ENCODE measurements at regions not wholly inside any gene's neighbourhood (a gene's known extent, or its start where the extent isn't known, plus 50 kb on each side); places are given as distances from the start of the nearest gene placed in this dataset.

DNA sequence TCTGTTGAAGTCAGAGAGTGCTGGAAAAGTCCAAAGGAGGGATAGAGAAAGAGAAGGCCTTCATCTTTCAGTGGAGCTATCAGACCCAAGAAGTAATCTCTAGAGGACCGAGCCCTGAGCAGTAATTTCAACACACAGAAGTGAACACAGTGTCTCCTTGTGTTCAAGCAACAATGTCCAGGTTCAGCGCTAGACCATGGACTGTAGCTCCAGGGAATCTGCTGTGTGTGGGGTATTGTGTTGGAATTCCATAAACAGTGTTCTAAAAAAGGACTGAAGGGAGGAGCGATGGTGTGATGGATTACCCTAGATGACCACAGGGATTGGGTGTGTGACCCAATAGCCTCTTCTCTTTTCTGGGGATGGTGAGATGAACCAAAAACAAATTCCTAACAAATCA is 165.9 kb downstream of the BLID start:
- H3K27ac ChIP-seq (ENCODE audit: low read depth, low read length) = no peak overlapping the region
- H3K79me2 ChIP-seq (ENCODE audit: control insufficient read depth, insufficient read depth, low read length, unreplicated experiment) = no peaks in the 10 kb centered on the region
- H3K4me3 ChIP-seq (ENCODE audit: low read depth, low read length) = no peak overlapping the region
- no peaks in the 10 kb centered on the region for H3K36me3 ChIP-seq (ENCODE audit: insufficient read depth, low read length)
- H3K4me1 ChIP-seq (ENCODE audit: control insufficient read depth, insufficient read depth, low read length, unreplicated experiment) = no peaks in the 10 kb centered on the region
- no peaks in the 10 kb centered on the region for H3K27me3 ChIP-seq (ENCODE audit: insufficient read depth, low read length)
- H2AFZ ChIP-seq (ENCODE audit: low read length, unreplicated experiment) = no peak overlapping the region

DNA sequence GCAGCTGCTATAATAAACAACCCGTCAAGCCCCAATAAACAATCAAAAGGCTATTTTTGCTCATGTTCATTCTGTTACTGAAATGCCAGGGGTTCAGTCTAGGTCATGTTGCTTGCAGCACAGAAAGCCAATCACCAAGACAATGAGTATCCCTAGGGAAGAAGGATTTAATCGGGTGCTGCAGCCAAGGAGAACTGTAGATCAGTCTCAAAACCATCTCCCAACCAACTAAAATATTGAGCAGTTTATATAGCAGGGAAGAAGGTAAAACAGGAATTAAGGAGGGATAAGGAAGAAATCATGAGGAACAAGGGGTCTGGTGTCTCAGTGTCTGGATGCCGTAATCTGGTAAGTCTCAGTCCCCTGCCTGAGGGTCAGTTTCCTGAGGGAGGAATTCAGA is 169.5 kb downstream of the BLID start:
- Histone ChIP-seq H2AFZ (ENCODE audit: low read length, unreplicated experiment) (no peak overlapping the region), H3K27ac (ENCODE audit: low read depth, low read length) (no peak overlapping the region), H3K4me1 (ENCODE audit: control insufficient read depth, insufficient read depth, low read length, unreplicated experiment) (no peaks in the 10 kb centered on the region), H3K27me3 (ENCODE audit: insufficient read depth, low read length) (no peaks in the 10 kb centered on the region), H3K36me3 (ENCODE audit: insufficient read depth, low read length) (no peaks in the 10 kb centered on the region), H3K79me2 (ENCODE audit: control insufficient read depth, insufficient read depth, low read length, unreplicated experiment) (no peaks in the 10 kb centered on the region), H3K4me3 (ENCODE audit: low read depth, low read length) (no peak overlapping the region)

DNA sequence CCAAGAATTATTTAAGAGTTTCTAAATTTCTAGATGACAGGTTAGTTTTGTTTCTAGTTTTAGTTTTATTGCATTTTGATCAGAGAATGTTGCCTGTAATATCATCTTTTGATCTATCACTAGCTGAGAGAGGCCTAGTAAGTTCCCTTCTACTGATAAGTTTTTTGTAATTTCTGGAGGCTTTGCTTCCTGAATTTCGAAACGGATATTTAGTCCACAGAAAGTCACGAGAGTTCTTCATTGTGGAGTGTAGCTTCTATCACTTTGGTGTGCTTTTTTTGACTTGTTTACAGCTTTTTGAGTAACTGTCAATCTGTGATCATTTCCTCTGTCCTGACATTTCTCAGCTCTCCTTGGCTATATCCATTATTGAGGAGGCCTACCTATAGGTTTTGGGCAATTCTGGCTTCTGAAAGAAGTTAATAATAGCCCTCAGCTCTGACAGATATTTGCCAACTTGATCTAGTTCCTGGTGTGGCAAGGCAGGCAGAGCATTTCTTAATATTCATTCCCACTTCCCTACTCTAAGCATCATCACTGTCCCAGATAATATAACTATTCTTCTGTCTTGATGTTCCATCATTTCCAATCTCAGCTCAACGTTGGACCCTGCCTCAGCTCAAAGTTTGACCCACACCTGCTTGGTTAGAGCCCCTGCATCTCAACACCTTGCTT is 171.3 kb downstream of the BLID start:
- Histone ChIP-seq H3K4me3 (ENCODE audit: low read depth, low read length) (no peak overlapping the region), H3K27me3 (ENCODE audit: insufficient read depth, low read length) (no peaks in the 10 kb centered on the region)

DNA sequence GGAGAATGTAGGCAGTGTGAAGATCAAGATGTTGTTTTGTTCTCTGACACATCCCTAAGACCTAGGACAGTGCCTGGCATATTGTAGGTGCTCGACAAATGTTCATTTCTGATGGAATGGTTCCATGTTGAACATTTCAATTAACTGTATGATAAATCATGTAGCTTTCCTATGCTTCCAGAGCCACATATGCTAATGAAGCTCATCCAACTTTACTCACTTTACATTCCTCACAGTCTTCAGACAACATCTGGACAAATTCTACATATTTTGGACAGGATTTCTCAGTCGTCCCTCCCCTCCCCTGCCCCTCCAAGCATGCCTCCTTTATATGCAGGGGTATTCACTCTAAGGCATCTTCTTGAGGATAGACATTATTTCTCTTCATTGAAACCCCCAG is 177.9 kb downstream of the BLID start:
- no peak overlapping the region for H3K4me3 ChIP-seq (ENCODE audit: low read depth, low read length)
- H3K79me2 ChIP-seq (ENCODE audit: control insufficient read depth, insufficient read depth, low read length, unreplicated experiment) = no peaks in the 10 kb centered on the region
- H2AFZ ChIP-seq (ENCODE audit: low read length, unreplicated experiment) = no peak overlapping the region
- H3K36me3 ChIP-seq (ENCODE audit: insufficient read depth, low read length) = no peaks in the 10 kb centered on the region
- peaks cover 33% of the 10 kb centered on the region for H3K4me1 ChIP-seq (ENCODE audit: control insufficient read depth, insufficient read depth, low read length, unreplicated experiment)
- H3K27ac ChIP-seq (ENCODE audit: low read depth, low read length) = peak overlapping the region; percentile 33
- H3K27me3 ChIP-seq (ENCODE audit: insufficient read depth, low read length) = no peaks in the 10 kb centered on the region

More for the DNA sequence above, 171.3 kb downstream of the BLID start:
- no peaks in the 10 kb centered on the region for H3K79me2 ChIP-seq (ENCODE audit: control insufficient read depth, insufficient read depth, low read length, unreplicated experiment)
- H2AFZ ChIP-seq (ENCODE audit: low read length, unreplicated experiment) = no peak overlapping the region
- H3K36me3 ChIP-seq (ENCODE audit: insufficient read depth, low read length) = no peaks in the 10 kb centered on the region
- H3K27ac ChIP-seq (ENCODE audit: low read depth, low read length) = no peak overlapping the region
- H3K4me1 ChIP-seq (ENCODE audit: control insufficient read depth, insufficient read depth, low read length, unreplicated experiment) = no peaks in the 10 kb centered on the region

DNA sequence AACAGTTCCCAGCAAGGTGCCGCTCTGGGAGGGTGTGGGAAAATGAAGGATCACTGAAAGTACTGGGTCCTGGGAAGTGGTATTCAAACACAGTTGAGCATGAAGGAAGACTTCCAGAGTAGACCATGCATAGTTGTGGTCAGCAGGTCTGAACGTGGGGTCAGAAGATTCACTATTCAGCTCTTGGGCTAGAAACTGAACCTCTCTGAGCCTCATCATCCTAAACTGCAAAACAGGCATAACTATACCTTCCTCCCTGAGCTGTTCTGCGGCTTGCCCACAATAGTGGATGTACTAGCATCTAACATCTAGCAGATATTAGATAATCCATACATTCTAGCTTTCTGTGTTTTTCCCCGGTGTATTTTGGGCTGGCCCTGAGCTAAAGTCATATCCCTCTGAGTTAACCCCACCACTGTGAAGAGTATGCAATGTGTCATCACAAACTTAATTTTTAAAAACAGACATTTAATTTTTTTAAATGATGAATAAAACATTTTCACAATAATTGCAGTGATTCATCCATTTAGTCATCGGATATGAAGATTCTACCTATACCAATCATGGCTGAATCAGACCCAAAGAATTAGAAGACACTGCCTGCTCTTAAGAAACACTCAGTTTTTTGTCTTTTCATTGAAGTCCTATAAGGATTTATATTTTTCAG is 179.1 kb downstream of the BLID start:
- Histone ChIP-seq H3K4me1 (ENCODE audit: control insufficient read depth, insufficient read depth, low read length, unreplicated experiment) (peaks cover 42% of the 10 kb centered on the region), H3K36me3 (ENCODE audit: insufficient read depth, low read length) (no peaks in the 10 kb centered on the region), H2AFZ (ENCODE audit: low read length, unreplicated experiment) (no peak overlapping the region), H3K79me2 (ENCODE audit: control insufficient read depth, insufficient read depth, low read length, unreplicated experiment) (no peaks in the 10 kb centered on the region), H3K27me3 (ENCODE audit: insufficient read depth, low read length) (no peaks in the 10 kb centered on the region), H3K27ac (ENCODE audit: low read depth, low read length) (peak overlapping the region; percentile 85), H3K4me3 (ENCODE audit: low read depth, low read length) (peak overlapping the region; percentile 27; the same call in 1 of the 2 replicates)

DNA sequence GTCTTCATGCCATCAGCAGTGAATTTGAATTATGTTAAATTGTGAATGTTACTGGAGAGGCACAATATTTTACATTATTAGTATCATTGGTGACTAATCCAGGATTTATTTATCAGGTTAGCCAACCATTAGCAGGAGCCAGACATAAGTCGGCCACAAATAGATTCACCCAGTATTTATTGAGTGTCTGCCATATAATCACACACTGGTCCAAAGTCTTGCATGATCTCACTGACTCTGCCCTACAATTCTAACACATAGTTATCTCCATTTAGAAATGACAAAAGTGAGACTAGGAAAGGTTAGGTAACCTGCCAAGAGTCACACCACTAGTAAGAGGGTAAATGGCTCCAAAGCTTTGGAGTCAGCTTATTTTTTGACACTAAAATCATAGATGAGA is 179.6 kb downstream of the BLID start:
- H3K79me2 ChIP-seq (ENCODE audit: control insufficient read depth, insufficient read depth, low read length, unreplicated experiment) = no peaks in the 10 kb centered on the region
- peak overlapping the region; percentile 85 for H3K27ac ChIP-seq (ENCODE audit: low read depth, low read length)
- no peaks in the 10 kb centered on the region for H3K27me3 ChIP-seq (ENCODE audit: insufficient read depth, low read length)
- no peaks in the 10 kb centered on the region for H3K36me3 ChIP-seq (ENCODE audit: insufficient read depth, low read length)
- H3K4me1 ChIP-seq (ENCODE audit: control insufficient read depth, insufficient read depth, low read length, unreplicated experiment) = peaks cover 47% of the 10 kb centered on the region
- H2AFZ ChIP-seq (ENCODE audit: low read length, unreplicated experiment) = peak overlapping the region; percentile 5
- peak overlapping the region; percentile 27; the same call in 1 of the 2 replicates for H3K4me3 ChIP-seq (ENCODE audit: low read depth, low read length)

DNA sequence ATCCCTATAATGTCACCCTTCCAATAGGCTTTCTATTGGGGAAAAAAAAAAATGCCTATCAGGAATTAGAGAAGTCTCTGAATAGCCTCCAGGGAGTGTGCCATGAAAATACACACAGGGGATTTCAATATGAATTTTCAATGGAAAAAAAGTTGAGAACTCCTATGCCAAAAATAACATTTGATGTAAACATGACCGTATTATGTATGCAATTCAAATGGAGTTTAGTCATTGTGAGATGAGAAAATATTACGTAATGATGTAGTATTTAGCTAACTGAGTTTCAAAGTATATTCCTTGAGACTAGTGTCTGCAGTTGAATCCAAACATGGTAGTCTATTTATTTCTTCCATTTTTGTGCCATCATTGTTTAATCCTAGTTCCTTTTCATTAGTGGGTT is 182.3 kb downstream of the BLID start:
- H3K4me1 ChIP-seq (ENCODE audit: control insufficient read depth, insufficient read depth, low read length, unreplicated experiment) = peaks cover 47% of the 10 kb centered on the region
- H3K27me3 ChIP-seq (ENCODE audit: insufficient read depth, low read length) = no peaks in the 10 kb centered on the region
- no peak overlapping the region for H3K4me3 ChIP-seq (ENCODE audit: low read depth, low read length)
- H3K79me2 ChIP-seq (ENCODE audit: control insufficient read depth, insufficient read depth, low read length, unreplicated experiment) = no peaks in the 10 kb centered on the region
- H3K36me3 ChIP-seq (ENCODE audit: insufficient read depth, low read length) = no peaks in the 10 kb centered on the region
- no peak overlapping the region for H3K27ac ChIP-seq (ENCODE audit: low read depth, low read length)
- no peak overlapping the region for H2AFZ ChIP-seq (ENCODE audit: low read length, unreplicated experiment)

DNA sequence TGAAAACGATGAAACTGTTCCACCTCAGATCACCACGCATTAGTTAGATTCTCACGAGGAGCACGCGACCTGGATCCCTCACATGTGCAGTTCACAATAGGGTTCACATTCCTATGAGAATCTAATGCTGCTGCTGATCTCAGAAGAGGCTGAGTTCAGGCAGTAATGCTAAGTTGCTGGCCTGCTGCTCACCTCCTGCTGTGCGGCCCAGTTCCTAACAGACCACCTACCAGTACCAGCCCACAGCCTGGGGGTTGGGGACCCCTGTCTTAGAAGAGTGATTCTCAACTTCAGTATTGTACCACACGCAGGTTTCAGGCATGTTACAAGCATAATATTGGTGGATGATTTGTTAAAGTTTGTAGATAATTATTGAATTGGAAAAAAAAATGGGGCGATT is 182.7 kb downstream of the BLID start:
- H2AFZ ChIP-seq (ENCODE audit: low read length, unreplicated experiment) = no peak overlapping the region
- peaks cover 47% of the 10 kb centered on the region for H3K4me1 ChIP-seq (ENCODE audit: control insufficient read depth, insufficient read depth, low read length, unreplicated experiment)
- no peaks in the 10 kb centered on the region for H3K79me2 ChIP-seq (ENCODE audit: control insufficient read depth, insufficient read depth, low read length, unreplicated experiment)
- no peak overlapping the region for H3K4me3 ChIP-seq (ENCODE audit: low read depth, low read length)
- no peak overlapping the region for H3K27ac ChIP-seq (ENCODE audit: low read depth, low read length)
- no peaks in the 10 kb centered on the region for H3K36me3 ChIP-seq (ENCODE audit: insufficient read depth, low read length)
- no peaks in the 10 kb centered on the region for H3K27me3 ChIP-seq (ENCODE audit: insufficient read depth, low read length)

DNA sequence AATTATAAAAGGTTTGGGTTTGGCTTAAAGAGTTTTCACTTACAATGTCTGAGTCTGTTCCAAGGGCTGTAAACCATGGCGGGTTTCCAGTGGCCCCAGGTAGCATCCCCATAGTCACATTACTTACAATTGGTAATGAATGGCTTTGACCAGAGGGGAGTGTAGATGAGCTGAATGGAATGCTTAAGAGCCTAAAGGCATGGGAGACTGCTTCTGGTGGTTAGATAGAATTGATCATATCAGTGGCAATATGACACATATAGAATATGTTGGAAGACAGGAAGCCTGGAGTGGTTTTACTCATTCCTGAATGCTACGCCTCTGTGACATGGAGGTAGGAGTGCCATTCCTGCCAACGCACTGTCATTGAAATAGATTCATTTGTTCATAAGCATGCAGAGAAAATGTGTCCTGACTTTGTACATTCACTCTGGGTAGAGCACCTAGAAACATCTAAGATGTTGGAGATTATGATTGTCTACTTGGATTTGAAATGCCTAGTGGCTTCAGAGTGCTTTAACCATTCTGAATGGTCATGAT is 183.3 kb downstream of the BLID start:
- no peak overlapping the region for H3K4me3 ChIP-seq (ENCODE audit: low read depth, low read length)
- no peak overlapping the region for H3K27ac ChIP-seq (ENCODE audit: low read depth, low read length)
- H2AFZ ChIP-seq (ENCODE audit: low read length, unreplicated experiment) = no peak overlapping the region
- no peaks in the 10 kb centered on the region for H3K79me2 ChIP-seq (ENCODE audit: control insufficient read depth, insufficient read depth, low read length, unreplicated experiment)
- no peaks in the 10 kb centered on the region for H3K27me3 ChIP-seq (ENCODE audit: insufficient read depth, low read length)
- H3K4me1 ChIP-seq (ENCODE audit: control insufficient read depth, insufficient read depth, low read length, unreplicated experiment) = peaks cover 42% of the 10 kb centered on the region
- H3K36me3 ChIP-seq (ENCODE audit: insufficient read depth, low read length) = no peaks in the 10 kb centered on the region

DNA sequence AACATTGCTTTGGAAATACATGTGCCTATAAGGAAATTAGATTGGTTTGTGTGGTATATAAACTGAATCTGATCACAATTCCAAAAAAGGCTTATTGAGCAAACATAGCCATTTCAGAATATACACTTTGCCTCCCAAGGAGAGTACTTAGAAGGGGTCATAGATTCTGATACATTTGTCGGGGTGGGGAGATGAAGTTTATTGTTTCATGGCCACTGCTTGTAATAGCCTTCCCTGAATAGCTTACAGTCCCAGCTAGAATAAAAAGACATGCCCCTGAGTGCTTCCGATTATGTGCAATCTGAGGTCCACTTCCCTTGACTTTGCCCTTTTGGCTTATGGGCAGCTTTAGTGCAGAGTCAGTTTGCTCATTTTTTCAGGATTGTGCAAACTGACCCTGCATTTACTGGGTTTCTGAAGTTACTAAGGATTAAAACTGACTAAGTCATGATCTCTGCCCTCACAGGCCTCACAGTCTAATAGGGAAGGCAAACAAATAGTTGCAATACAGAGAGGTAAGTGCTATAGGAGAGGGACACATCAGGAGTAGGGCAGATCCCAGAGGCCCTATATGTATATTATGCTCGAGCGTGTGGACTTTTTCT is 184.2 kb downstream of the BLID start:
- Histone ChIP-seq H3K79me2 (ENCODE audit: control insufficient read depth, insufficient read depth, low read length, unreplicated experiment) (no peaks in the 10 kb centered on the region), H3K36me3 (ENCODE audit: insufficient read depth, low read length) (no peaks in the 10 kb centered on the region), H3K4me1 (ENCODE audit: control insufficient read depth, insufficient read depth, low read length, unreplicated experiment) (peaks cover 38% of the 10 kb centered on the region), H2AFZ (ENCODE audit: low read length, unreplicated experiment) (no peak overlapping the region), H3K27ac (ENCODE audit: low read depth, low read length) (no peak overlapping the region), H3K27me3 (ENCODE audit: insufficient read depth, low read length) (no peaks in the 10 kb centered on the region), H3K4me3 (ENCODE audit: low read depth, low read length) (no peak overlapping the region)

All from ACC112 (cell line).